ENCODE measurements at regions not wholly inside any gene's neighbourhood (a gene's known extent, or its start where the extent isn't known, plus 50 kb on each side); places are given as distances from the start of the nearest gene placed in this dataset.

DNA sequence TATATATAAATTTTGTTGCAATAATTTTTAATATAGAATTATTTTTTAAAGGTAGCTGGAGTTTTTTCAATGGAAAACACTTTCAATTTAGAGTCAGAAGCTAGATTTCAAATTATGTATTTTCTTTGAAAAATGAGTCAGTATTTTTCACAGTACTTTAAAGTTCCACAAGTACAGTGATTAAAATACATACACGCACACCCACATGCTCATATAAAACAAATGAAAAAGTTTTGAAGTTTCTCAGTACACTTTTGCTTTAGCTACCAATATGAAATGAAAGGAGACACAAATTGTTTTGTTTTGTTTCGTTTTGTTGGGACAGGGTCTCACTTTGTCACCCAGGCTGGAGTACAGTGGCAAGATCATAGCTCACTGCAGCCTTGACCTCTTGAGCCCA is 98.6 kb downstream of the CYB561 start:
- ATAC-seq, result peak in 1 of 2 donors; percentile 51

DNA sequence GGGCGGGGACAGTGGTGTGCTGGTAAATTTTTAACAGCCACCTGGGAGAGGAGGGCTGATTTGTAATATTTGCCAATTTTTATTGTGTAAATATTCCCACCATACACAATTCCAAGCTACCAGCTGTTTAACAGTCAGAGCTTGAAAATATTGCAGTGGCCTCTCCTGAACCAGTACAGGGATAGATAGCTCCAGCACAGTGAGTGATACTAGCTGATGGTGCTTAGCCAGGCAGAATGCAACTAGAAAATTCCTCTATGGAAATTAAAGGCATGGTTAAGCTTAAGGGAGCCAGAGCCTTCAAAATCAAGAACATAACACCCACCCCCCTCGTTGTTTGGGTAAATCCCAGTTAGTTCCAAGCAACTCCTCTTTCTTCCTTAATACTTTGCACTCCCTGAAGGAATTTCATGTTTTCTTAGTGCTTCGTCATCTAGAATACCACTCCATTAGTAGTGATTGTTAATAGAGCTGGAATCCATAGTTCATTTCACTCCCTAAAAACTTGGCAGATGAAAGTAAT is 96.6 kb downstream of the CYB561 start:
- no peak for ATAC-seq

DNA sequence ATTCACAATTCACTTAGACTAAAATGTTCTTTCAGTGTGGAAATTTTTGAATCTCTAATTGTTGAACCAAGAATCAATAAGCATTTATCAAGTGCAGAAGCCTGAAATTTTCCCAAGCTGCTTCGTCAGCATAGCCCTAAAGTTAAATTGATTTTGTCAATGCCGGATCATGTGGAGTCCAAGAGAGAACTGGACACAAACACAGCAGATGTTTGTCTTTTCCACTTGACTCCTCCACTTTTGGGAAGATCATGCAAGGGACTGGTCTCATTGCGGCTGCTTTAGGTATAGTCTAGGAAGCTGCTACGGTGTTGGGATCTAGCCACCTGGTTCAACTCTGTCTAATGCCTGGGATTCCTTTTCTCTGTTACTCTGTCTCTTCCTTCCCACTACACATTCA is 95.7 kb downstream of the CYB561 start:
- no peak for ATAC-seq

DNA sequence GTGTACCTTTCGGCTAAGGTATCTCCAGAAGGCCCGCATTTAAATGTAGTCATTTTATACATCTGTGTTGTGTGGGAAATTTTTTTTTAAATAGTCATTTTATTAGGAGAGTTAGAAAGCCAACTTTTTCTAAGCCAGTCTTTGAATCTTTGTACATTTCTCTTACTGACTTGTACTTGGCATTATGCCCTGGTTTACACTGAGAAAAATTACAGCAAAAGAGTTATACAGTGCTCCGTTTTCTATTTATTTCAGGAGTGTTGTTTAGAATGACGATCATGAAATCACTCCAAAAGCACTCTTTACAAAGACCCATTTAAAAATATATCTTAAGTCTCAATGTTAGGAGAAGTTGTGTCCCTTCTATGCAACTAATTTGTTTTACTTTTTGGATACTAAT is 91.8 kb downstream of the CYB561 start:
- no peak for ATAC-seq

DNA sequence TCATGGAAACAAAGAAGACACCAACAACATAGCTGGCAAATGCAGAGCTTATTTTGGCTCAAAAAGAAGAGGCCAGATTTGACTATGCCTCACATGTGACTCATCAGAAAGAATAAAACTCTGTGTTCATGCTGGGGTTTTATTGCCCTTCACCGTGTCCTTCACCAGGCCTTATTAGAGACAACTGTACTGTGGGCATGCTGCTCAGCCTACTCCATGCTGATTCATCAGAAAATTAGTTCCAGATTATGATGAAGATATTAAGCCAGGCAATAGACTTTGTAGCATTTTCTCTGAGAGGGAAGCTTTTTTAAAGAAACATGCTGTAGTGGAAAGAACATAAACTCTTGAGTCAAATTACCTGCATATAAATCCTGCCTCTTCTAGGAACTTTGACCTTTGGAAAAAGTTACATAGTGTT is 89.8 kb downstream of the CYB561 start:
- ATAC-seq, result peak; percentile 61 to 65

DNA sequence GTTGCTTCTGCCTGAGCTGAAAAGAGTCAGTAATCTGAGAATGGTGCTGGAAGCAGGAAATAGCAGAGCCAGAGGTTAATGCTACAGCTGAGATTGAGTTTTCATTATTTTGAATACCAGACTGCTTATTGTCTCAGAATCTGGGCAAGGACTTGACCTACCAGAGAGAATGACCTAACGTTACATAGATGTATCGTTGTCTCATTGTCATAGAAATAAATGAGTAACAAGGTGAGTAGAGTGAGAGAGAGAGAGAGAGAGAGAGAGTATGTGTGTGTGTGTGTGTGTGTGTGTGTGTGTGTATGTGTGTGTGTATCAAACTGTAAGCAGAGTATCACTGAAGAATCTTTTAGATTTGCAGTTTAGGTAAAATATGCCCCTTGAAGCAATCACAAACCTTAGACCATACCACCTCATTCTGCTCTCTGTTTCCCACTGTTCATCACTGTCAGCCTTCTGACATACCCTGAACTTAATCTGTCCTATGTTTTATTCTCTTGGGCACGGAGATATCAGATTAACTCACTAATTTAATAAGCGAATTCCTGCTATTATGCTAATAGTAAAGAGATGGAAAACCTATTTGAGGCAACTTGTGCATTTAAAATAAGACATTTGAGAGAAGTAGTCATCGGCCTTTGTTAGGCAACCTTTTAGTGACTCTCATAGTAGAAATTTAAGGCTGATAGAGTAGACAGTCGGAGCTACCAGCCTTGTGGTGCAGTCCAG is 87.8 kb downstream of the CYB561 start:
- ATAC-seq, result no peak

DNA sequence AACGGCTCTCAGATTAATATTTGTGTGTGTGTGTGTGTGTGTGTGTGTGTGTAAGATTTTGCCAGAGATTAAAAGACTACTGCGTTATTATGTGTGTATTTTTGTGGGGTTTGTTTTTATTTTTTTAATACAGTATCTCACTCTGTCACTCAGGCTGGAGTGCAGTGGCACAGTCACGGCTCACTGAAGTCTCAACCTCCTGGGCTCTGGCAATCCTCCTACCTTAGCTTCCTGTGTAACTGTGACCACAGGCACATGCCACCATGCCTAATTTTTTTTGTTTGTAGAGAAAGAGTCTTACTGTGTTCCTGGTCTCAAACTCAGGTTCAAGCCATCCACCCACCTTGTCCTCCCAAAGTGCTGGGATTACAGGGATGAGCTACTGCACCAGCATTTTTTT is 87.2 kb downstream of the CYB561 start:
- ATAC-seq, result no peak

DNA sequence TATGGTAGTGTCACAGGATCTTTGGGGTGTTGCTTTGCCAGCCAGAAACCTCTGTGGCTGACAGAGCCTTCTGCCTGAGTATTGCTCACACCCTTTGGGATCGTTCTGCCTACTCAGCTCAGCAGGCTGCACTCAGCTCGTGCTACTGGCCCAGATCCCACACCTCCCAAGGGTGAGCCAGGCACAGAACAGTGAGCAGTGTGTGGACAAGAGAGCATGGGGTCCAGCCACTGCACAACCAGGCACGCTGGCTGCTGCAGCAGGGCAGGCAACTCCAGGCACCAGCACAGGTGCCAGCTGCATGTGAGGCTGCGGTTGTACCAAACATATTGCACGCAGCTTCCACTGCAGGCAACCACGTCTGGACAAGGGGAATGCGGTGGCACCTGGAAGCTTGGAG is 84.9 kb downstream of the CYB561 start:
- no peak for ATAC-seq

DNA sequence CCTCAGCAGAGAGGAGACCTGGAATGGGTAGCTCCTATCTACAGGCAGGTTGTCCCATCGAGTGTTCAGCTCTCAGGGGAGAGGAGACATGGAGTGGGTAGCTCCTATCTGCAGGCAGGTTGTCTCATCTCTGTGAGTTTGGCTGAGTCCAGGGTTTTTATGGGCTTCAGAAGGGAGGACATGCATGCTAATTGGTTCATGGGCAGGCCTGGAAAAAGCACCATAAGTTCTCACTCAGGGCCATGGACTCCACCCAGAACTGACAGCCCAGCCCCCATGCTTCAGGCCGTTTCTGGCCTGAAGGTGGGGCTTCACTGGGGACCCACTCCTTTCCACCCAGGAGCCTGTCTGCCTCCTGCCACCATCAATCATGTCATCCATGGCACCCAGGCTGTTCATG is 84.0 kb downstream of the CYB561 start:
- ATAC-seq, result no peak

DNA sequence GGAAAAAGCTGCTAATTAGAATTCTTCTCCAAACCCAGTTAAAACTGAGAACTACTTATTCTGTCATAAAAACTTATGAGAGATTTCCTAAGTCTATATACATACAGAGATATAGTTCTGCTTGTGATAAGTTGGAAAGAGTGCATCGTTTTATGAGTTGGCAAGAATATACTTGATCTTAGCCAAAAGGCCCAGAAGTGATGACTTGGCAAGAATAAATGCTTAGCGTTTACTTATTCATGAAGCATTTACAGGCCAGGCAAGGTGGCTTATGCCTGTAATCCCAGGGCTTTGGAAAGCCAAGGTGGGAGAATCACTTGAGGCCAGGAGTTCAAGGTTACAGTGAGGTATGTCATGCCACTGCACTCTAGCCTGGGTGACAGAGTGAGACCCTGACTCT is 81.7 kb downstream of the CYB561 start:
- ATAC-seq, result no peak

DNA sequence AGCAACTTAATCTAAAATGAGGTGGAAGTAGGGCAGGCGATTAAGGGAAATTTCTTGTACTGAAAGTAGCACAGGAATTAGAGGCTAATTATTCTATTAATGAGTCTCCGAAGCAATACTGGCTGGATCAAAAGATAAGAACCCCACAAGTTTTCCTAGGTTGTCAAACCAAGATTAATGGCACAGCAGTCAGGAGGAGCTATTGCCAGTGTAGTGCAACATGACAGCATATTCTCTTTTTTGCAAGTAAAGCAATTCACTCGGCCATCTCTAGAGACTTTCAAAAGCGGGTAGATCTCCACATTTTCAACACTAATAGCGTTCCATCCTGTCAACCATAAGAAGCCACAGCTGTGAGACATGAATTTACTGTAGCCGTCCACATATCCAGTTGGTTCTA is 81.2 kb downstream of the CYB561 start:
- no peak for ATAC-seq

DNA sequence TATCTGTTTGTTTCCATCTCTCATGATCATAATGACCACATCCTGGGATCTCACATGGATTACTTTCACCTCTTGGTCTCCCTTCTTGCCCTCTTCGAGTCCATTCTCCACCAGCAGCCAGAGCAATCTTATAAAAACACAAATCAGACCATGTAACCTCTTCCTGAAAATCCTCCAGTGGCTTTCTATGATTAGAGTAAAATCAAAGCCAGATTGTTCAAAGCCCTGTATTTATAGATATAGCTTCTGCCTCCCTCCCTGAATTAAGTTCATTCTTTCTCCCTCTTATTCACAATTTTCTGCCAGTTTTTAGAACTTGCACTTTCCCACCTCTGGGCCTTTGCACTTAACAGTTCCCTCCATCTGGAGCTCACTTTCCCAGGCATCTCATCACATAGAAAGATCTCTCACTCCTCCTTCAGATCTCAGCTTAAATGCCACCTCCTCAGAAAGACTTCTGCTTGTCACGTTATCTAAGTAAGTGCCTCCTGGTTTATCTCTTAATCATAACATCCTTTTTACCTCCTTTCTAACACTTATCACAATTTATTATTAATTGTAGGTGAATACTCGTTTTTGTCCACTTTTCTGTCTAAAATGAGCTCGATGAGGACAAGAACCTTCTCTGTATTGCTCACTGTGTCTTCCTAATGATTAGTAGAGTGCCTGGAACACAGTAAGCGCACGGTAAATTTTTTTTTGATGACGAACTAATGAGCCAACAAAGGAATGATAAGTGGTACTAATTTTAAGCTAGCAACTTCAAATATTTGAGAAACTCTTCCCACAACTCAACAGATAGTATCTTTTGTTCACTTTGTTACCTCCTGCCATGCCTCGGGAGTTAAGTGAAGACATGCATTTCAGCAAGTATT is 80.5 kb downstream of the CYB561 start:
- ATAC-seq, result no peak

DNA sequence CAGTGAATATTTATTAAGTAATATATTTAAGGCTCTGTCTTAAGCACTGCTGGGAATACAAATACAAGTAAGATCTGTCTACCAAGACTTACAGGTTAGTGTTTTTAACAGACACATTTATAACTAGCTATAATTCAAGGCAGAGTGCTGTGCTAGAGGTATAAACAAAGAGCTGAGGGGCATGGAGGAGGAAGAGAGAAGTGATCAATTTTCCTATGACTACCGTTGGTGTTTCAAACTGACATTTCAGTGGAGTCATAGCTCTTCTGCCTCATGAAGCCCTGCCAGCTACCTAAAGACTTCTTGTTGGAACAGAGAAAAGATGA is 79.9 kb downstream of the CYB561 start:
- no peak for ATAC-seq

DNA sequence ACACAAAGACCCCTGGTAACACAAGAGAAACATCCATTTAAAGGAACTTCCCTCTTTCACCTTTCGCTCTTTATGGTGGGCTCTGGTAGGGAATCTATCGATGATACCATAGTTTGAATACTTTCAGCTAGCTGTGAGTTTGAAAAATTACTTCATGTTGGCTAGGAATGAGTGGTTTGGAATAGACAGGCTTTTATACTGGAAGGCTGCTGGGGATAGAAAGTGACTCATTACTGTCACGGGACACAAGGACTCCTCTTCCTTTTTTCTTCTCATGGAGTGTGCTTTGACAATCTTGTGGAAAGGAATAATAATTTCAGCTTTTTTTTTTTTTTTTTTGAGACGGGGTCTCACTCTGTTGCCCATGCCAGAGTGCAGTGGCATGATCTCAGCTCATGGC is 76.9 kb downstream of the CYB561 start:
- no peak for ATAC-seq

DNA sequence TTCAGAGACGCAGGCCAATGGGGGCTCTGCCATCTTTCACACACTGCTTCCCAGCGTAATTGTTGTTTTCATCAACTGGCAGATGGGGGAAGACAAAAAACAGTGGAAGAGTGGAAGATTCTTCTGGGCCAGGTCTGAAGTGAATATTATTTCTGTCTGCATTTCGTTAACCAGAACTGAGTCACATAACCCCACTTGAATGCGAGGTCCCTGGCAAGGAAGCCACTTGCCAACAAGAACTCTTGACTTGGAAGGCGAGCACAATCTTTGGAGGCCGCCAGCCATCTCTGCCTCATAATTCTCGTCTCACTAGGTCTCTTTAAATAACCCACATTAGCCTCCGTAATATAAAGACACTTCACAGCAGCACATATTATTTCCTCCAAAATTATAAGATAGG is 75.4 kb downstream of the CYB561 start:
- ATAC-seq, result no peak

DNA sequence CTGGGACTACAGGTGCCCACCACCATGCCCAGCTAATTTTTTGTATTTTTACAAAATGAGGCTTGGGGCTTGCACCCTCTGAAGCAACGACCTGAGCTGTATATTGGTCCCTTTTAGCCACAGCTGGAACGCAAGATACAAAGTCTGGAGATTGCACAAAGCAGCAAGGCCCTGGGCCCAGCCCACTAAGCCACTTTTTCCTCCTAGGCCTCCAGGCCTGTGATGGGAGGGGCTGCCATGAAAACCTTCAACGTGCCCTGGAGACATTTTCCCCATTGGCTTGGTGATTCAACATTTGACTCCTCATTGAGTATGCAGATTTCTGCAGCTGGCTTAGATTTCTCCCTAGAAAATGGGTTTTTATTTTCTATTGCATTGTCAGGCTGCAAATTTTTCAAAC is 69.2 kb downstream of the CYB561 start:
- ATAC-seq, result no peak

DNA sequence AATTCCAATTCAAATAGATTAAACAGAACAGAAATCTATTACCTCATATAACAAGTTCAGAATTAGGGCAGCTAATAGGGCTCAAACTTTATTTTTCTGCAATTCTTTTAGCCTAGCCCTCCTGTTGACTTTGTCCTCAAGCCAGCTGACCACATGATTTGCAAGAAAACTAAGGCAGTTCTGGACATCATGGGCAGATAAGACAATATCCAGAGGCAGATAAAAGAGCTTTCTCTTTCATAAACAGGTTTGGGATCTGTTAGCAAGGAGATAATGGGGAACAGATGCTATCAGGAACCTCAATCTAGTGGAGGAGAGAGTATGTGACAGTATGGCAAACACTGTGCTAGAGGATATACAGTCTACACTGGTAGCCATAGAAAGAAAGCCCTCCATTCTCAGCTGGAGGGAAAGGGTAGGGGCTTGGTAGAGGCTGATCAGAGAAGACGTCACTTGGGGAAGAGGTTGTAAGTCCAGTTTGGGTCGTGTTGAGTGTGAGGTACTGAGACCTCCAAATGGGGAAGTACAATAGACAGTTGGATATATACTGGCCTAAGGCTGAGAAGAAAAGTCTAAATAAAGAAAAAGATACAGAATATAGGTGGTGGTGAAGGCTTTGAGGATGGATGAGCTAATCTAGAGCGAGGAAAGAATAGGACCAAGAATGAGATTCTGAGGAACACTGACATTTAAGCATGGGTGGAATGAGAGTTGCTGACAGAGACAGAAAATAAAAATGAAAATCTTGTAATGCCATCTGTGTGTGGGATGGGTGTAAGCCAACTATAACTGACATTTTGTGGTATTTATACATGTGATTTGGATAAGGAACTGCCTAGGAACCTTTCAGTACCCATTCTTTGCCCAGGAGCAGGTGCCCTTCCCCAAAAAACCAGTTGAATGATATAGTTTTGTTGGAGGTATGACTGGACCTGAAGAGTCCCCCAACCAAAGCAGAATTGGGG is 67.4 kb downstream of the CYB561 start:
- no peak for ATAC-seq

DNA sequence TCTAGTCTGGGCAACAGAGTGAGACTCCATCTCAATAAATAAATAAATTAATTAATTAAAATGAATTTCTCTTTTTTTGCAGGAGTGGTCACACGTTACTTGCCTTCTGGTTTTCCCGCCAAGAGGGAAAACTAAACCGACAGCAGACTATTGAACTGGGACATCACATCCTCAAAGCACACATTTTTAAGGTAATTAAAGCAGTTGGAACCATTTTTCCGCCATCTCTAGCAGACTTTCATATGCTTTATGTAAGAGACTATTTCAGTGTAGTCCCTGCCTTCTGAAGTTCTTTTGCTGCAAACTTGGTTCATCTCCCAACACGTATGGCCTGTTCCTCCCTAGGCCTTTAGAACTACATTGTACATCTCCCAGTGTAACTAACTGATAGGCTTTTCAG is 66.5 kb downstream of the CYB561 start:
- ATAC-seq, result no peak

DNA sequence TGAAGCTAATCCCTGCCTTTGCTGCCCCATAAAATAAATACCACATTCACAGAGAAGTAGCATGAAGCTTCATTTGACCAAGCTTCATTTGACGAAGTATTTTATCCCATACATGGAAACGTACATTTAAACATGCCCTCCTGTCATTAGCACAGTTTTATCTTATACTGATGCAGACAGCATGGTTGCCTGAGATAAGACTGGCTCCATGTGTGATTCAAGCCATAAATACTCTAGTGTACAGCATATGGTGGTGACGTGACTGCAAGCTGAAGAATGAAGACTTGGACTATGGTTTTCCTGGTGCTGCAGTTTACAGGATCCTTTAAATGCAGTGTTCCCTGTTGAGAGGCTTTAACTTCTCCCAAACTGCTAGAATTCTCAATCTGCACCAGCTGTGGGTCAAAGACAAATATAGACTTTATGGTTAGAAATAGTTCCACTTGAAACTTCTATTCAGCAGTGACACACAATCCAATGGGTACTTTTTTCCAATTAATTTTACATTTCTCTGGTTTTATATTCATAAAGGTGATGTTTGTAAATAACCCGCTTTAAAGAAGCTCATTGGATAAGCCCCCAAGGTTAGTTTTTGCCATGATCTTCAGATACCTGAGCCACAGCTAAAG is 64.9 kb downstream of the CYB561 start:
- ATAC-seq, result no peak

DNA sequence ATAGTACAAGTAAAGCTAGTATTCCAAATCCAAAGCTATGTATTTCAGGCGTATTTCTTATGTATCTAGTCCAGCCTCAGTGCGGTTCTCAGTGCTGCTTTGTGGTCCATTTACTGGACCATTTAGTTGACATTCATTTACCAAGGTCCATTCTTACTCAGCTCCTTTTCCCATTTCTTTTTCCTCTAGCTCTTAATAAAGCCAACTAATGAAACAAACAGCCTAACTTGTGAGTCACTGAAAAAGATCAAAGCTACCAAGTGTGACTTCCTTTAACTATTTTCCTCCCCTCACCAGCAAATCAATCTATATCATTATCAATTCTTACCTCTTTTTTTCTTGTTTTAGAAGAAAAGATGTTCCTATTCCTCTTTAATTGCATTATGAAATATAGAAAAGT is 64.0 kb downstream of the CYB561 start:
- ATAC-seq, result no peak
